GM23338 (cell line): ENCODE measurements at regions not wholly inside any gene's neighbourhood (a gene's known extent, or its start where the extent isn't known, plus 50 kb on each side); places are given as distances from the start of the nearest gene placed in this dataset.

Source experiments
- ATAC-seq: fragments of 200-7000 bp; cut with Tn5 transposase; 3 replicates; pipeline ENCODE4 v1.9.1; 2020
- DNase-seq: peaks from one replicate; pipeline ENCODE4 v3.0.0-alpha.2; 2015; ENCODE audit warnings: low spot score
- H2AFZ ChIP-seq: fragments of 200-600 bp; sonication (generic); 2 replicates; pipeline ENCODE4 v1.8.0; 2016; ENCODE audit warnings: antibody characterized with exemption, mild to moderate bottlenecking, moderate library complexity
- H3F3A ChIP-seq: fragments of 200-600 bp; sonication (generic); replicated peaks from 2 replicates; pipeline ENCODE4 v1.8.0; 2017; ENCODE audit warnings: antibody characterized with exemption, mixed run types, low read depth
- H3K27ac ChIP-seq: fragments of 200-600 bp; sonication (generic); 2 replicates; pipeline ENCODE4 v1.6.1; 2016; ENCODE audit warnings: low read depth
- H3K27me3 ChIP-seq: fragments of 200-600 bp; sonication (generic); 2 replicates; pipeline ENCODE4 v1.8.0; 2016; ENCODE audit warnings: mild to moderate bottlenecking, mixed run types, moderate library complexity; ENCODE audit not compliant: insufficient read depth
- H3K36me3 ChIP-seq: fragments of 200-600 bp; sonication (generic); 2 replicates; pipeline ENCODE4 v1.8.0; 2016; ENCODE audit warnings: mild to moderate bottlenecking; ENCODE audit not compliant: insufficient read depth
- H3K4me1 ChIP-seq: fragments of 200-600 bp; sonication (generic); 2 replicates; pipeline ENCODE4 v1.8.0; 2016; ENCODE audit warnings: mild to moderate bottlenecking, moderate library complexity; ENCODE audit not compliant: insufficient read depth
- H3K4me2 ChIP-seq: fragments of 200-600 bp; sonication (generic); 2 replicates; pipeline ENCODE4 v1.7.1; 2017; ENCODE audit warnings: mixed run types
- H3K4me3 ChIP-seq: fragments of 200-600 bp; sonication (generic); 2 replicates; pipeline ENCODE4 v1.6.1; 2016; ENCODE audit warnings: mixed run types
- H3K79me2 ChIP-seq: fragments of 200-600 bp; sonication (generic); replicated peaks from 2 replicates; pipeline ENCODE4 v1.8.0; 2017; ENCODE audit warnings: mild to moderate bottlenecking; ENCODE audit not compliant: insufficient read depth
- H3K9me2 ChIP-seq: fragments of 200-600 bp; sonication (generic); 2 replicates; pipeline ENCODE4 v1.8.0; 2017; ENCODE audit not compliant: insufficient read depth
- H4K20me1 ChIP-seq: fragments of 200-600 bp; sonication (generic); replicated peaks from 2 replicates; pipeline ENCODE4 v1.8.0; 2017; ENCODE audit warnings: mild to moderate bottlenecking; ENCODE audit not compliant: insufficient read depth
- H3K27ac Mint-ChIP-seq: 2 replicates; pipeline ENCODE4 v1.8.0; 2020; ENCODE audit warnings: inconsistent platforms, mild to moderate bottlenecking, moderate library complexity, mixed read lengths
- H3K27me3 Mint-ChIP-seq: 3 replicates; pipeline ENCODE4 v1.8.0; 2022; ENCODE audit warnings: low read depth, mild to moderate bottlenecking, moderate library complexity, mixed read lengths, inconsistent platforms; ENCODE audit not compliant: insufficient read depth, poor library complexity
- H3K36me3 Mint-ChIP-seq: 3 replicates; pipeline ENCODE4 v1.8.0; 2021; ENCODE audit warnings: low read depth, mild to moderate bottlenecking, inconsistent platforms, moderate library complexity, mixed read lengths
- H3K4me1 Mint-ChIP-seq: 3 replicates; pipeline ENCODE4 v1.8.0; 2020; ENCODE audit warnings: mild to moderate bottlenecking, inconsistent platforms, mixed read lengths
- H3K4me3 Mint-ChIP-seq: 3 replicates; pipeline ENCODE4 v1.8.0; 2021; ENCODE audit warnings: moderate library complexity, mild to moderate bottlenecking, inconsistent platforms, mixed read lengths
- H3K9me3 Mint-ChIP-seq: 3 replicates; pipeline ENCODE4 v1.8.0; 2020; ENCODE audit warnings: moderate library complexity, mild to moderate bottlenecking, inconsistent platforms, mixed read lengths
- CTCF ChIP-seq, 2 experiments: fragments of 200-600 bp in 1 of 2; sonication (generic) in 1 of 2; conservative IDR thresholded peaks; 2 replicates each; pipeline versions ENCODE4 v1.5.1 to v1.6.1; 2016 to 2017; ENCODE audit warnings: antibody characterized with exemption in 2 of 2, low read depth in 2 of 2, mild to moderate bottlenecking in 2 of 2, moderate library complexity in 1 of 2
- ETS1 ChIP-seq: IDR thresholded peaks from 2 replicates; pipeline ENCODE4 v1.6.1; 2016; ENCODE audit warnings: antibody characterized with exemption
- JUNB ChIP-seq: IDR thresholded peaks from one replicate; pipeline ENCODE4 v1.6.1; 2016; ENCODE audit warnings: antibody characterized with exemption; ENCODE audit not compliant: unreplicated experiment
- NANOG ChIP-seq: IDR thresholded peaks from 2 replicates; pipeline ENCODE4 v1.6.1; 2016; ENCODE audit warnings: antibody characterized with exemption, borderline replicate concordance
- POLR2AphosphoS5 ChIP-seq: IDR thresholded peaks from 2 replicates; pipeline ENCODE4 v1.6.1; 2016; ENCODE audit warnings: antibody characterized with exemption, low read depth
- REST ChIP-seq: IDR thresholded peaks from one replicate; pipeline ENCODE4 v1.6.1; 2018; ENCODE audit warnings: antibody characterized with exemption; ENCODE audit not compliant: unreplicated experiment
- ZNF114 ChIP-seq: fragments of 250-450 bp; sonication (Bioruptor Pico); IDR thresholded peaks from 2 replicates; pipeline ENCODE4 v1.5.0; 2020; ENCODE audit warnings: mild to moderate bottlenecking, moderate library complexity
- ZNF331 ChIP-seq: fragments of 250-450 bp; sonication (Bioruptor Pico); IDR thresholded peaks from 2 replicates; pipeline ENCODE4 v1.5.0; 2020; ENCODE audit warnings: low read depth, mild to moderate bottlenecking, moderate library complexity

GRCh38 chr2:122753336-122753735, 997.9 kb downstream of the TSN start (continued):
- TF ChIP-seq ZNF331 (CRISPR knock-in tag): no peak
- TF ChIP-seq NANOG: no peak
- TF ChIP-seq POLR2AphosphoS5: no peak
- TF ChIP-seq ZNF114 (CRISPR knock-in tag): no peak
- no peak for TF ChIP-seq JUNB
- no peak for TF ChIP-seq REST
- TF ChIP-seq ETS1: no peak

- H3K36me3 ChIP-seq: no peaks in the 10 kb centered on the region
- no peaks in the 10 kb centered on the region for H3K79me2 ChIP-seq
- H3K27ac ChIP-seq: no peak overlapping the region
- Mint-ChIP-seq H3K27ac (no peak overlapping the region), H3K4me3 (no peak overlapping the region), H3K4me1 (peaks cover 14% of the 10 kb centered on the region), H3K36me3 (no peaks in the 10 kb centered on the region), H3K27me3 (no peaks in the 10 kb centered on the region), H3K9me3 (no peaks in the 10 kb centered on the region)
- H3K4me3 ChIP-seq: no peak overlapping the region
- DNase-seq (no peak), ATAC-seq (no peak)
- no peaks in the 10 kb centered on the region for H3F3A ChIP-seq
- H4K20me1 ChIP-seq: no peaks in the 10 kb centered on the region
- H3K9me2 ChIP-seq: no peaks in the 10 kb centered on the region
- peaks cover 7% of the 10 kb centered on the region for H3K4me1 ChIP-seq
- no peak overlapping the region for H3K4me2 ChIP-seq
- TF ChIP-seq JUNB (no peak), CTCF (conservative IDR thresholded peaks at IDR 0.05; ENCODE audit: low read depth in 2 of 2) (no peak), REST (no peak)
- H2AFZ ChIP-seq: no peak overlapping the region
- no peaks in the 10 kb centered on the region for H3K27me3 ChIP-seq
These were observed 999.1 kb downstream of the TSN start for GRCh38 chr2:122754561-122754960.
